ENCODE measurements at regions not wholly inside any gene's neighbourhood (a gene's known extent, or its start where the extent isn't known, plus 50 kb on each side); places are given as distances from the start of the nearest gene placed in this dataset.

GRCh38 chr5:158287643-158288271, 428.8 kb upstream of the CLINT1 start:
- H3K9me3 Mint-ChIP-seq = peaks cover 0 to 5% (median 0%) of the 10 kb centered on the region in 7 donors
- H3K36me3 Mint-ChIP-seq = no peaks in the 10 kb centered on the region
- Histone ChIP-seq H3K27ac (ENCODE audit: low read depth in 1 of 2, low read length in 2 of 2) (no peak overlapping the region), H3K79me2 (ENCODE audit: insufficient read depth, low read length) (no peaks in the 10 kb centered on the region), H3K4me1 (ENCODE audit: control insufficient read depth in 1 of 2, insufficient read depth in 2 of 2, low read length in 2 of 2) (no peaks in the 10 kb centered on the region), H2AFZ (ENCODE audit: insufficient read depth, low read depth, low read length, poor library complexity, severe bottlenecking) (peak overlapping the region; percentile 7), H3K36me3 (replicated peaks in 1 of 2; ENCODE audit: control insufficient read depth in 1 of 2, insufficient read depth in 2 of 2, low read length in 2 of 2) (no peaks in the 10 kb centered on the region), H3K27me3 (ENCODE audit: control insufficient read depth in 2 of 2, insufficient read depth in 2 of 2, low read length in 2 of 2) (no peaks in the 10 kb centered on the region), H3K9ac (ENCODE audit: insufficient read depth, low read length, poor library complexity, severe bottlenecking) (no peak overlapping the region), H3K4me2 (replicated peaks; ENCODE audit: extremely low read depth, low read length, poor library complexity, severe bottlenecking) (no peak overlapping the region), H3K9me3 (replicated peaks in 1 of 2; ENCODE audit: control insufficient read depth in 1 of 2, insufficient read depth in 1 of 2, low read length in 2 of 2) (peaks cover 0 to 3% of the 10 kb centered on the region in 2 donors), H3K4me3 (replicated peaks in 1 of 3; ENCODE audit: low read depth in 2 of 3, low read length in 3 of 3) (no peak overlapping the region), H4K20me1 (ENCODE audit: insufficient read depth, low read length) (no peaks in the 10 kb centered on the region)
- WGBS (ENCODE audit: insufficient coverage) = 77% methylated on average over 4 of the region's 12 CpGs
- no peaks in the 10 kb centered on the region for H3K4me1 Mint-ChIP-seq
- DNase-seq = no peak
- peaks cover 0 to 3% (median 1%) of the 10 kb centered on the region in 3 donors for H3K27me3 Mint-ChIP-seq (ENCODE audit: low read depth in 3 of 3)
- H3K4me3 Mint-ChIP-seq = no peak overlapping the region
- no peak for TF ChIP-seq CTCF (IDR thresholded peaks at IDR 0.05)
- no peak overlapping the region for H3K27ac Mint-ChIP-seq
- intact Hi-C loops (cut with micrococcal nuclease) = no loop called here

GRCh38 chr5:158286827-158287226, 427.9 kb upstream of the CLINT1 start:
- WGBS (ENCODE audit: insufficient coverage) = no CpG with 5 or more reads among the region's 1 CpG
- Mint-ChIP-seq H3K27ac (no peak overlapping the region), H3K4me1 (no peaks in the 10 kb centered on the region), H3K4me3 (no peak overlapping the region), H3K36me3 (no peaks in the 10 kb centered on the region), H3K9me3 (peaks cover 0 to 5% (median 0%) of the 10 kb centered on the region in 7 donors), H3K27me3 (ENCODE audit: low read depth in 3 of 3) (peaks cover 0 to 1% (median 1%) of the 10 kb centered on the region in 3 donors)
- DNase-seq = no peak
- no peak overlapping the region for H2AFZ ChIP-seq (ENCODE audit: insufficient read depth, low read depth, low read length, poor library complexity, severe bottlenecking)
- no peak overlapping the region for H3K4me2 ChIP-seq (replicated peaks; ENCODE audit: extremely low read depth, low read length, poor library complexity, severe bottlenecking)
- H3K9ac ChIP-seq (ENCODE audit: insufficient read depth, low read length, poor library complexity, severe bottlenecking) = no peak overlapping the region
- H3K27ac ChIP-seq (ENCODE audit: low read depth in 1 of 2, low read length in 2 of 2) = no peak overlapping the region
- H3K9me3 ChIP-seq (replicated peaks in 1 of 2; ENCODE audit: control insufficient read depth in 1 of 2, insufficient read depth in 1 of 2, low read length in 2 of 2) = peaks cover 0 to 3% of the 10 kb centered on the region in 2 donors
- no peaks in the 10 kb centered on the region for H3K79me2 ChIP-seq (ENCODE audit: insufficient read depth, low read length)
- H3K27me3 ChIP-seq (ENCODE audit: control insufficient read depth in 2 of 2, insufficient read depth in 2 of 2, low read length in 2 of 2) = no peaks in the 10 kb centered on the region
- no peaks in the 10 kb centered on the region for H4K20me1 ChIP-seq (ENCODE audit: insufficient read depth, low read length)
- no peaks in the 10 kb centered on the region for H3K36me3 ChIP-seq (replicated peaks in 1 of 2; ENCODE audit: control insufficient read depth in 1 of 2, insufficient read depth in 2 of 2, low read length in 2 of 2)
- intact Hi-C loops (cut with micrococcal nuclease) = no loop called here
- H3K4me3 ChIP-seq (replicated peaks in 1 of 3; ENCODE audit: low read depth in 2 of 3, low read length in 3 of 3) = no peak overlapping the region
- H3K4me1 ChIP-seq (ENCODE audit: control insufficient read depth in 1 of 2, insufficient read depth in 2 of 2, low read length in 2 of 2) = no peaks in the 10 kb centered on the region
- no peak for TF ChIP-seq CTCF (IDR thresholded peaks at IDR 0.05)
